GM23338 (cell line): ENCODE measurements at regions not wholly inside any gene's neighbourhood (a gene's known extent, or its start where the extent isn't known, plus 50 kb on each side); places are given as distances from the start of the nearest gene placed in this dataset.

Source experiments
- ATAC-seq: fragments of 200-7000 bp; cut with Tn5 transposase; 3 replicates; pipeline ENCODE4 v1.9.1; 2020
- DNase-seq: peaks from one replicate; pipeline ENCODE4 v3.0.0-alpha.2; 2015; ENCODE audit warnings: low spot score
- H2AFZ ChIP-seq: fragments of 200-600 bp; sonication (generic); 2 replicates; pipeline ENCODE4 v1.8.0; 2016; ENCODE audit warnings: antibody characterized with exemption, mild to moderate bottlenecking, moderate library complexity
- H3F3A ChIP-seq: fragments of 200-600 bp; sonication (generic); replicated peaks from 2 replicates; pipeline ENCODE4 v1.8.0; 2017; ENCODE audit warnings: antibody characterized with exemption, mixed run types, low read depth
- H3K27ac ChIP-seq: fragments of 200-600 bp; sonication (generic); 2 replicates; pipeline ENCODE4 v1.6.1; 2016; ENCODE audit warnings: low read depth
- H3K27me3 ChIP-seq: fragments of 200-600 bp; sonication (generic); 2 replicates; pipeline ENCODE4 v1.8.0; 2016; ENCODE audit warnings: mild to moderate bottlenecking, mixed run types, moderate library complexity; ENCODE audit not compliant: insufficient read depth
- H3K36me3 ChIP-seq: fragments of 200-600 bp; sonication (generic); 2 replicates; pipeline ENCODE4 v1.8.0; 2016; ENCODE audit warnings: mild to moderate bottlenecking; ENCODE audit not compliant: insufficient read depth
- H3K4me1 ChIP-seq: fragments of 200-600 bp; sonication (generic); 2 replicates; pipeline ENCODE4 v1.8.0; 2016; ENCODE audit warnings: mild to moderate bottlenecking, moderate library complexity; ENCODE audit not compliant: insufficient read depth
- H3K4me2 ChIP-seq: fragments of 200-600 bp; sonication (generic); 2 replicates; pipeline ENCODE4 v1.7.1; 2017; ENCODE audit warnings: mixed run types
- H3K4me3 ChIP-seq: fragments of 200-600 bp; sonication (generic); 2 replicates; pipeline ENCODE4 v1.6.1; 2016; ENCODE audit warnings: mixed run types
- H3K79me2 ChIP-seq: fragments of 200-600 bp; sonication (generic); replicated peaks from 2 replicates; pipeline ENCODE4 v1.8.0; 2017; ENCODE audit warnings: mild to moderate bottlenecking; ENCODE audit not compliant: insufficient read depth
- H3K9me2 ChIP-seq: fragments of 200-600 bp; sonication (generic); 2 replicates; pipeline ENCODE4 v1.8.0; 2017; ENCODE audit not compliant: insufficient read depth
- H4K20me1 ChIP-seq: fragments of 200-600 bp; sonication (generic); replicated peaks from 2 replicates; pipeline ENCODE4 v1.8.0; 2017; ENCODE audit warnings: mild to moderate bottlenecking; ENCODE audit not compliant: insufficient read depth
- H3K27ac Mint-ChIP-seq: 2 replicates; pipeline ENCODE4 v1.8.0; 2020; ENCODE audit warnings: inconsistent platforms, mild to moderate bottlenecking, moderate library complexity, mixed read lengths
- H3K27me3 Mint-ChIP-seq: 3 replicates; pipeline ENCODE4 v1.8.0; 2022; ENCODE audit warnings: low read depth, mild to moderate bottlenecking, moderate library complexity, mixed read lengths, inconsistent platforms; ENCODE audit not compliant: insufficient read depth, poor library complexity
- H3K36me3 Mint-ChIP-seq: 3 replicates; pipeline ENCODE4 v1.8.0; 2021; ENCODE audit warnings: low read depth, mild to moderate bottlenecking, inconsistent platforms, moderate library complexity, mixed read lengths
- H3K4me1 Mint-ChIP-seq: 3 replicates; pipeline ENCODE4 v1.8.0; 2020; ENCODE audit warnings: mild to moderate bottlenecking, inconsistent platforms, mixed read lengths
- H3K4me3 Mint-ChIP-seq: 3 replicates; pipeline ENCODE4 v1.8.0; 2021; ENCODE audit warnings: moderate library complexity, mild to moderate bottlenecking, inconsistent platforms, mixed read lengths
- H3K9me3 Mint-ChIP-seq: 3 replicates; pipeline ENCODE4 v1.8.0; 2020; ENCODE audit warnings: moderate library complexity, mild to moderate bottlenecking, inconsistent platforms, mixed read lengths
- CTCF ChIP-seq, 2 experiments: fragments of 200-600 bp in 1 of 2; sonication (generic) in 1 of 2; conservative IDR thresholded peaks; 2 replicates each; pipeline versions ENCODE4 v1.5.1 to v1.6.1; 2016 to 2017; ENCODE audit warnings: antibody characterized with exemption in 2 of 2, low read depth in 2 of 2, mild to moderate bottlenecking in 2 of 2, moderate library complexity in 1 of 2
- EZH2 ChIP-seq: fragments of 200-600 bp; sonication (generic); IDR thresholded peaks from one replicate; pipeline ENCODE4 v1.8.0; 2017; ENCODE audit warnings: antibody characterized with exemption, mild to moderate bottlenecking, low read depth; ENCODE audit not compliant: unreplicated experiment
- JUNB ChIP-seq: IDR thresholded peaks from one replicate; pipeline ENCODE4 v1.6.1; 2016; ENCODE audit warnings: antibody characterized with exemption; ENCODE audit not compliant: unreplicated experiment
- ZNF462 ChIP-seq: fragments of 250-450 bp; sonication (Bioruptor Pico); IDR thresholded peaks from 2 replicates; pipeline ENCODE4 v1.5.0; 2020; ENCODE audit warnings: mild to moderate bottlenecking, moderate library complexity
- TF ChIP-seq, protein P1 (sequence below): IDR thresholded peaks from one replicate; pipeline ENCODE4 v1.6.1; 2018; ENCODE audit warnings: antibody characterized with exemption; ENCODE audit not compliant: unreplicated experiment

- Mint-ChIP-seq H3K36me3 (no peaks in the 10 kb centered on the region), H3K27ac (no peak overlapping the region), H3K27me3 (peaks cover 5% of the 10 kb centered on the region), H3K4me3 (no peak overlapping the region), H3K9me3 (no peaks in the 10 kb centered on the region), H3K4me1 (peaks cover 26% of the 10 kb centered on the region)
- ATAC-seq (no peak), DNase-seq (no peak)
- no peak overlapping the region for H3K27ac ChIP-seq
- no peak for TF ChIP-seq CTCF (conservative IDR thresholded peaks at IDR 0.05; ENCODE audit: low read depth in 2 of 2)
- no peak for TF ChIP-seq ZNF462 (CRISPR knock-in tag)
- no peak for TF ChIP-seq EZH2
- no peak for TF ChIP-seq JUNB
- TF ChIP-seq, protein P1, sequence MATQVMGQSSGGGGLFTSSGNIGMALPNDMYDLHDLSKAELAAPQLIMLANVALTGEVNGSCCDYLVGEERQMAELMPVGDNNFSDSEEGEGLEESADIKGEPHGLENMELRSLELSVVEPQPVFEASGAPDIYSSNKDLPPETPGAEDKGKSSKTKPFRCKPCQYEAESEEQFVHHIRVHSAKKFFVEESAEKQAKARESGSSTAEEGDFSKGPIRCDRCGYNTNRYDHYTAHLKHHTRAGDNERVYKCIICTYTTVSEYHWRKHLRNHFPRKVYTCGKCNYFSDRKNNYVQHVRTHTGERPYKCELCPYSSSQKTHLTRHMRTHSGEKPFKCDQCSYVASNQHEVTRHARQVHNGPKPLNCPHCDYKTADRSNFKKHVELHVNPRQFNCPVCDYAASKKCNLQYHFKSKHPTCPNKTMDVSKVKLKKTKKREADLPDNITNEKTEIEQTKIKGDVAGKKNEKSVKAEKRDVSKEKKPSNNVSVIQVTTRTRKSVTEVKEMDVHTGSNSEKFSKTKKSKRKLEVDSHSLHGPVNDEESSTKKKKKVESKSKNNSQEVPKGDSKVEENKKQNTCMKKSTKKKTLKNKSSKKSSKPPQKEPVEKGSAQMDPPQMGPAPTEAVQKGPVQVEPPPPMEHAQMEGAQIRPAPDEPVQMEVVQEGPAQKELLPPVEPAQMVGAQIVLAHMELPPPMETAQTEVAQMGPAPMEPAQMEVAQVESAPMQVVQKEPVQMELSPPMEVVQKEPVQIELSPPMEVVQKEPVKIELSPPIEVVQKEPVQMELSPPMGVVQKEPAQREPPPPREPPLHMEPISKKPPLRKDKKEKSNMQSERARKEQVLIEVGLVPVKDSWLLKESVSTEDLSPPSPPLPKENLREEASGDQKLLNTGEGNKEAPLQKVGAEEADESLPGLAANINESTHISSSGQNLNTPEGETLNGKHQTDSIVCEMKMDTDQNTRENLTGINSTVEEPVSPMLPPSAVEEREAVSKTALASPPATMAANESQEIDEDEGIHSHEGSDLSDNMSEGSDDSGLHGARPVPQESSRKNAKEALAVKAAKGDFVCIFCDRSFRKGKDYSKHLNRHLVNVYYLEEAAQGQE: no peak
- no peak overlapping the region for H3K4me3 ChIP-seq
- H4K20me1 ChIP-seq: no peaks in the 10 kb centered on the region
- H3K79me2 ChIP-seq: no peaks in the 10 kb centered on the region
- no peaks in the 10 kb centered on the region for H3K36me3 ChIP-seq
- H3K4me2 ChIP-seq: no peak overlapping the region
- H3K27me3 ChIP-seq: peaks cover 6% of the 10 kb centered on the region; the same call in 1 of the 2 replicates
- peaks cover 33% of the 10 kb centered on the region for H3K4me1 ChIP-seq
- H3F3A ChIP-seq: no peaks in the 10 kb centered on the region
- no peak overlapping the region for H2AFZ ChIP-seq
- peaks cover 19% of the 10 kb centered on the region; the same call in 1 of the 2 replicates for H3K9me2 ChIP-seq
Observed at GRCh38 chr6:40922281-40922680, 116.7 kb downstream of the UNC5CL start.
